Large intestine (tissue), 3 donors: ENCODE measurements at regions not wholly inside any gene's neighbourhood (a gene's known extent, or its start where the extent isn't known, plus 50 kb on each side); places are given as distances from the start of the nearest gene placed in this dataset.
"Not testable (repeated sequence)": the region's sequence is repeated elsewhere in the genome, so short reads cannot be mapped to it uniquely, and the experiment has no call there.

Experiments used
- DNase-seq, 2 donors: peaks; one replicate each; pipeline versions ENCODE4 v3.0.0 to v3.0.0-alpha.2; 2013
- H3K27ac ChIP-seq: one replicate; pipeline ENCODE4 v1.5.1; 2013; ENCODE audit warnings: low read length
- H3K27me3 ChIP-seq: 2 replicates; pipeline ENCODE4 v1.6.1; 2013; ENCODE audit warnings: low read length; ENCODE audit not compliant: control insufficient read depth, insufficient read depth
- H3K36me3 ChIP-seq: 2 replicates; pipeline ENCODE4 v1.6.1; 2013; ENCODE audit warnings: low read length; ENCODE audit not compliant: control insufficient read depth, insufficient read depth
- H3K4me1 ChIP-seq: one replicate; pipeline ENCODE4 v1.6.1; 2013; ENCODE audit warnings: low read length; ENCODE audit not compliant: control insufficient read depth, insufficient read depth
- H3K4me3 ChIP-seq: one replicate; pipeline ENCODE4 v1.5.1; 2013; ENCODE audit warnings: low read length
- H3K9me3 ChIP-seq: one replicate; pipeline ENCODE4 v1.6.1; 2013; ENCODE audit warnings: mild to moderate bottlenecking, low read depth, low read length, moderate library complexity; ENCODE audit not compliant: control insufficient read depth
- WGBS: methylation state at CpG from one replicate; pipeline ENCODE4 v1.1.5; 2013; ENCODE audit warnings: low lambda C conversion rate; ENCODE audit not compliant: insufficient coverage; 5-methylcytosine and 5-hydroxymethylcytosine counted together

GRCh38 chr7:32681174-32681518 is 185.9 kb downstream of the AVL9 start:
- 89% methylated on average over 3 of the region's 3 CpGs for WGBS
- Histone ChIP-seq H3K27me3 (no peaks in the 10 kb centered on the region), H3K9me3 (no peaks in the 10 kb centered on the region), H3K27ac (no peak overlapping the region), H3K4me1 (no peaks in the 10 kb centered on the region), H3K36me3 (peaks cover under 1% of the 10 kb centered on the region), H3K4me3 (no peak overlapping the region)
- no peak for DNase-seq

DNA sequence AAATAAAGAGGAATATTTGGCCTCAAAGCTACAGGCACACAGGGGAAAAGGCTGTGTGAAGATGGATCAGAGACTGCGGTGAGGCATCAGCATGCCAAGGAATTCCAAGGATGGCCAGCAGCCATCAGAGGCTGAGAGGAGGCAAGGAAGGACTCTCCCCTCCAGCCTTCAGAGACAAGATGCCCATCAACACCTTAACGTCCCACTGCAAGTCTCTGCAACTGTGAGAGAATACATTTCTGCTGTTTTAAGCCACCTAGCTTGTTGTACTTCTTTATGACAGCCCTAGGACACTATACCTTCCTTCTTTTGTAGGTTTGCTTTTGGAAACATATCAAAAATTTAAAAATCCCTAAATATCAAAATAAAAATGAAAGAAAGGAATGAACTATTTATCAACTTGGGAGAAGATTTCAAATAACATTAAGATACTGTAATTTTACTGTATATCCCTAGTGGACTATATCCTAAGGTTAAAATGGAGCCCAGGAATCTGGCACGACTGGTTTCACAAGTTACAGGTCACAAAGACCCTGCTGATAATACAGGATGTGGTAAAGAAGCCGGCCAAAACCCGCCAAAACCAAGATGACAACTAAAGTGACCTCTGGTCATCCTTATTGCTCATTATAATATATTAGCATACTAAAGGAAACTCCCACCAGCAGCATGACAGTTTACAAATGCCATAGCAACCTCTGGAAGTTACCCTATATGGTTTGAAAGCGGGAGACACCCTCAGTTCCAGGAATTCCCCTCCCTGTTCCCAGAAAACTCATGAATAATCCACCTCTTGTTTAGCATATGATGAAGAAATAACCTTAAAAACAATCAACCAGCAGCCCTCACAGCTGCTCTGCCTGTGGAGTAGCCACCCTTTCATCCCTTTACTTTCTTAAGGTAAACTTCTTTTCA is 185.2 kb downstream of the AVL9 start:
- no peak overlapping the region for H3K27ac ChIP-seq
- H3K4me3 ChIP-seq: no peak overlapping the region
- peaks cover 2% of the 10 kb centered on the region for H3K36me3 ChIP-seq
- WGBS: no CpG with 5 or more reads among the region's 6 CpGs
- H3K27me3 ChIP-seq: no peaks in the 10 kb centered on the region
- H3K9me3 ChIP-seq: no peaks in the 10 kb centered on the region
- peak; percentile 12 to 57 for DNase-seq
- no peaks in the 10 kb centered on the region for H3K4me1 ChIP-seq

- Histone ChIP-seq H3K36me3 (peaks cover 2% of the 10 kb centered on the region), H3K4me3 (no peak overlapping the region), H3K9me3 (no peaks in the 10 kb centered on the region), H3K4me1 (no peaks in the 10 kb centered on the region), H3K27me3 (no peaks in the 10 kb centered on the region), H3K27ac (no peak overlapping the region)
- WGBS: 100% methylated on average over 1 of the region's 4 CpGs
- no peak for DNase-seq
Measured at GRCh38 chr7:32679192-32679591, 183.9 kb downstream of the AVL9 start.

DNA sequence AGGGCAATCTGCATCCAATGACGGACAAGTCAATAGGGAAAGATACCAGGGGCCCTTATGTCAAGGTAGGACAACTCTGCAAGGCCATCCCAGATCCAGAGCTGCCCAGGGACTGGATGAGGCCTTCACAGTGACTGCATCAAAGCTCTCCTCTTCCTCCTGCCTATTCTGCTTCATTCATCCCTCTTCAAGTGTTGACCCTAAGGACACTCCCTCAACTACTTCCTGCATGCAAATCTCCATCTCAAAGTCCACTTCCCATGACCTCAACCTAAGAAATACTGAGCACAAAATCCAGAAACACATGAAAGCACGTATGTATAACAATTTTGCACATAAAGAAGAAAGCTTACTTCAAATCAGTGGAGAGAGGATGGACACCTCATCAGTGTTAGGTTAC is 182.3 kb downstream of the AVL9 start:
- peak in 1 of 2 donors; percentile 18 for DNase-seq
- Histone ChIP-seq H3K27ac (no peak overlapping the region), H3K4me3 (no peak overlapping the region), H3K36me3 (peaks cover 2% of the 10 kb centered on the region), H3K4me1 (no peaks in the 10 kb centered on the region), H3K27me3 (no peaks in the 10 kb centered on the region), H3K9me3 (no peaks in the 10 kb centered on the region)
- WGBS: no CpG with 5 or more reads among the region's 2 CpGs

DNA sequence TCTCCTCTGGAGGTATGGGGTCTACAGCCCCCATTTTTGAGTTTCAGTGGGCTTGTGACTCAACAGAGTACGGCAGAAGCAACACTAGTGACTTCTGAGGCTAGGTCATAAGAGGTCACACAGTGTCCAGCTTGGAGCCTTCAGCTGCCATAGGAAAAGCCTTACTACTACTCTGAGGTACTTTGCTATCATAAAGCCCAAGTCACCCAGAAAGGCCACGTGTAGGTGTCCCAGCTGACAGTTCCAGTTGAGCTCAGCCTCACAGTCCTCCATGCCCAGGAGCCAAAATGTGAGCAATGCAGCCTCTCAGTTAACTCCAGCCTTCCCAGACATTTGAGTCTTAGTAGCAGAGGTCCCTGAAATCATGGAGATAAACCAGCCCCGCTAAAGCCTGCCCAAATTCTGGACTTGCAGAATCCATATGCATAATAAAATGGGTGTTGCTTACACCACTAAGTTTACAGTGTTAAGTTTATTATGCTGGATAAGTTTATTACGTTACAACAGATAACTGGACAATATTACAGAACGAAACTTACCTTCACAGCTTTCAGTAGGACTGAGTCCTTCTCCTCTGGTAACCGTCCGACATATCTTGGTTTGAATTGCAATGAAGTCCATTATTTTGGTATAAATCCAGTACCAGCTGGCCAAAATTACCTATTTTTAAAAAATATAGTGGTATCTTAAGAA is 181.1 kb downstream of the AVL9 start:
- 100% methylated on average over 3 of the region's 7 CpGs for WGBS
- Histone ChIP-seq H3K4me3 (no peak overlapping the region), H3K4me1 (no peaks in the 10 kb centered on the region), H3K36me3 (peaks cover 2% of the 10 kb centered on the region), H3K9me3 (no peaks in the 10 kb centered on the region), H3K27ac (no peak overlapping the region), H3K27me3 (no peaks in the 10 kb centered on the region)
- DNase-seq: no peak

GRCh38 chr7:32673275-32673983 is 178.1 kb downstream of the AVL9 start:
- Histone ChIP-seq H3K4me1 (no peaks in the 10 kb centered on the region), H3K9me3 (no peaks in the 10 kb centered on the region), H3K27me3 (no peaks in the 10 kb centered on the region), H3K36me3 (peaks cover 2% of the 10 kb centered on the region), H3K27ac (no peak overlapping the region), H3K4me3 (no peak overlapping the region)
- no CpG with 5 or more reads among the region's 2 CpGs for WGBS
- no peak for DNase-seq

- 20% methylated on average over 1 of the region's 10 CpGs for WGBS
- peaks cover 2% of the 10 kb centered on the region for H3K36me3 ChIP-seq
- no peaks in the 10 kb centered on the region for H3K27me3 ChIP-seq
- peak overlapping the region; percentile 80 for H3K27ac ChIP-seq
- no peaks in the 10 kb centered on the region for H3K4me1 ChIP-seq
- H3K4me3 ChIP-seq: no peak overlapping the region
- H3K9me3 ChIP-seq: peaks cover 8% of the 10 kb centered on the region
- DNase-seq: peak; percentile 71 to 83
Measured at GRCh38 chr7:32670110-32671025, 175.1 kb downstream of the AVL9 start.

DNA sequence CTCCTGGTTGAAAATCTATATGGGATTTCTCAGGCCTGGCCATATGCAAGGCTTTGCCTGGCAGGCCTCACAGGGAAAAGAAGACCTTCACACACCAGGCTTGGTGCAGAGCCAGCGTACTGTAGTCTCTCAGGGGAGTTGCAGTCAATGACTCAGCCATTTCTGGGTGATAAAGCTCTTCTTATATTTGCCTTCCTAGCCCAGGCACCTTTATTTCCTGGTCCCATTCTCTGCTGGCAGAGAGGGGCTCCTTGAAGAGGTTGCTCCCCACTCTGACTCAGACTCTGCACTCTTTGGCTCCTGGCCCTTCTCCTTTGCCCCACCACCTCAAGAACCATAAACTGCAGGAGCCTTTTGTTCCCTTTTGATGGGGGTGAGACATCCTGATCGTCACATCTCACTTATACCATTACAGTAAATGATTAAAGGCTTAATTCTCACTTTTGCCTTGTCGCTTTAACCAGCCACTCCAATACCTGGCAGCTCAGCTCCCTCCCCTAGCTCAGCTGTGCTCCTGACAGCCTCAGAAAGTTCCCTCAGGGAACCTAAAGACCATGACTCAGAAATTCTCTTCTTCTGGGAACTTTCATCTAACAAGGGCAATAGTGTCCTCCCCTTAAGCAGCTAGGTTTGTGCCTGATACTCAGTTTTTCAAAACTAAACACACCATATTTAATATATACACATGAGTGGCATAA is 174.0 kb downstream of the AVL9 start:
- not testable (repeated sequence) for H3K4me3 ChIP-seq, H3K9me3 ChIP-seq, H3K27me3 ChIP-seq, H3K36me3 ChIP-seq, H3K4me1 ChIP-seq
- peak overlapping the region; percentile 80 for H3K27ac ChIP-seq
- DNase-seq: peak; percentile 18 to 46
- no CpG with 5 or more reads among the region's 3 CpGs for WGBS

DNA sequence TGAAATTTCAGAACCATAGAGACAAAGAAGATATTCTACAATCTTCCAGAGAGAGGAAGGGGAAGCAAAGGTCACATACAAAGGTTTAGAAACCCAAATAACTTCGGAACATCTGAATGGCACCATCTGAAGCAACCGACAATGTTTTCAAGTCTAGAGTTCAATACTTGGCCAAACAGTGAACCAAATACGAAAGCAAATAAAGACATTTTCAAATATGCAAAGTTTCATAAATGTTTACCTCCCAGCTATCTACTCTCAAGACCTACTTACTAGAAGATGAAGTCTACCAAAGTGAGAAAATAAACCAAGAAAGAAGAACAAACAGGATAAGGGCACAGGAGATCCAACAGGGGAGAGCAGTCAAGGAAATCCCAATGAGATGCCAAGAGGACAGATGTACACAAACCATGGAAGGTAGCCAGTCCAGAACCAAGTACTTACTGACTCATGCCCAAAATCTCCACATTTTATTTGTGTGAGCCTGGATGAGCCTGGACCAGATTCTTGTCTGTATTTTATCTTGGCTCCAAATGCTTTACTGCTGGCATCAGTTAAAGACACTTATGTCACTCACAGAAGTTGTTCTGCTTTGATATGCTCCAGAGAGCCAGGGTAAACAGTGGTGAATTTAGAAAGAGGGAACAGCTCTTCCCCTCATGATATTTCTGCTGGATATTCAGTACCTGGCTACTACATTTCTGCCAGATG is 173.3 kb downstream of the AVL9 start:
- H3K27ac ChIP-seq: peak overlapping the region; percentile 80
- not testable (repeated sequence) for H3K27me3 ChIP-seq, H3K4me1 ChIP-seq, H3K9me3 ChIP-seq, DNase-seq, H3K36me3 ChIP-seq, H3K4me3 ChIP-seq
- 90% methylated on average over 2 of the region's 3 CpGs for WGBS
